ENCODE measurements at regions not wholly inside any gene's neighbourhood (a gene's known extent, or its start where the extent isn't known, plus 50 kb on each side); places are given as distances from the start of the nearest gene placed in this dataset.

DNA sequence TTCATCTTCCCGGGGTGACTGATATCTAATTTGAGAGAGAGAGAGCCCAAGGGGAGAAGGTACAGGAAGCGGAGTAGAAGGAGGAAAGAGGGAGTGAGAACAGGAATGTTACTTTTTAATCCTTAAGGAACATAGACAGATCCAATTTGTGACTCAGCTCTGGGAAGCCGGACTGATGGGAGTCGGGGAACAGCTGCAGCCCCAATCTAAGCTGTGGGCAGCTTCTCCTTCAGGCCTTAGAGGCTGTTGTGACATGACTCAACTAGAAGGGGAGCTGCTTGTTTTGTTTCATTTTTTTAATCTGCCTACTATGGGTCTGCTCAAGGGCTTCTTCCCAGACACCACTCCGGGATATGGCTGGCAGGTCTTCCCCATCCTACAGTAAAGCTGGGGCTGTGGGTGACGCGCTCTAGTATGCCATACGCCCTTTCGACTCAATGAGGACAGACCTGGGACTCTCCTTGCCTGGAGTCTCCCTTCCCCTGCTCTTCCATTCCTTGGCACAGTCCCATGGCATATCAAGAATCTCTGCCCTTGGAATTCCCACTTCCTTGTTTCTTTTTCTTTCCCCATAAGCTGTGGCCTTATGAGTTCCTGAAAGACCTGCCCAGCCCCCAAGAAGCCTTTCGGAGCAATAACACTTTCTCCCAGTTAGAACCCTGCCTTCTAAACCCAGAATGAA lies 103.3 kb upstream of the AKIP1 start:
- TF ChIP-seq, protein P1, sequence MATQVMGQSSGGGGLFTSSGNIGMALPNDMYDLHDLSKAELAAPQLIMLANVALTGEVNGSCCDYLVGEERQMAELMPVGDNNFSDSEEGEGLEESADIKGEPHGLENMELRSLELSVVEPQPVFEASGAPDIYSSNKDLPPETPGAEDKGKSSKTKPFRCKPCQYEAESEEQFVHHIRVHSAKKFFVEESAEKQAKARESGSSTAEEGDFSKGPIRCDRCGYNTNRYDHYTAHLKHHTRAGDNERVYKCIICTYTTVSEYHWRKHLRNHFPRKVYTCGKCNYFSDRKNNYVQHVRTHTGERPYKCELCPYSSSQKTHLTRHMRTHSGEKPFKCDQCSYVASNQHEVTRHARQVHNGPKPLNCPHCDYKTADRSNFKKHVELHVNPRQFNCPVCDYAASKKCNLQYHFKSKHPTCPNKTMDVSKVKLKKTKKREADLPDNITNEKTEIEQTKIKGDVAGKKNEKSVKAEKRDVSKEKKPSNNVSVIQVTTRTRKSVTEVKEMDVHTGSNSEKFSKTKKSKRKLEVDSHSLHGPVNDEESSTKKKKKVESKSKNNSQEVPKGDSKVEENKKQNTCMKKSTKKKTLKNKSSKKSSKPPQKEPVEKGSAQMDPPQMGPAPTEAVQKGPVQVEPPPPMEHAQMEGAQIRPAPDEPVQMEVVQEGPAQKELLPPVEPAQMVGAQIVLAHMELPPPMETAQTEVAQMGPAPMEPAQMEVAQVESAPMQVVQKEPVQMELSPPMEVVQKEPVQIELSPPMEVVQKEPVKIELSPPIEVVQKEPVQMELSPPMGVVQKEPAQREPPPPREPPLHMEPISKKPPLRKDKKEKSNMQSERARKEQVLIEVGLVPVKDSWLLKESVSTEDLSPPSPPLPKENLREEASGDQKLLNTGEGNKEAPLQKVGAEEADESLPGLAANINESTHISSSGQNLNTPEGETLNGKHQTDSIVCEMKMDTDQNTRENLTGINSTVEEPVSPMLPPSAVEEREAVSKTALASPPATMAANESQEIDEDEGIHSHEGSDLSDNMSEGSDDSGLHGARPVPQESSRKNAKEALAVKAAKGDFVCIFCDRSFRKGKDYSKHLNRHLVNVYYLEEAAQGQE (IDR thresholded peaks at IDR 0.05; ENCODE audit: insufficient read depth in 1 of 2, low read depth in 2 of 2, low read length in 2 of 2) = no peak
- no peak for TF ChIP-seq POLR2AphosphoS5 (IDR thresholded peaks at IDR 0.05; ENCODE audit: low read depth, low read length)
